22Rv1 (cell line): ENCODE measurements at regions not wholly inside any gene's neighbourhood (a gene's known extent, or its start where the extent isn't known, plus 50 kb on each side); places are given as distances from the start of the nearest gene placed in this dataset.

Experiments used
- ZFX ChIP-seq: fragments of 450-650 bp; IDR thresholded peaks from 2 replicates; pipeline ENCODE4 v1.6.1; 2017; ENCODE audit warnings: antibody characterized with exemption, borderline replicate concordance
- TF ChIP-seq, protein P1 (sequence below): fragments of 450-650 bp; IDR thresholded peaks from 2 replicates; pipeline ENCODE4 v1.5.1; 2017; ENCODE audit warnings: mild to moderate bottlenecking

DNA sequence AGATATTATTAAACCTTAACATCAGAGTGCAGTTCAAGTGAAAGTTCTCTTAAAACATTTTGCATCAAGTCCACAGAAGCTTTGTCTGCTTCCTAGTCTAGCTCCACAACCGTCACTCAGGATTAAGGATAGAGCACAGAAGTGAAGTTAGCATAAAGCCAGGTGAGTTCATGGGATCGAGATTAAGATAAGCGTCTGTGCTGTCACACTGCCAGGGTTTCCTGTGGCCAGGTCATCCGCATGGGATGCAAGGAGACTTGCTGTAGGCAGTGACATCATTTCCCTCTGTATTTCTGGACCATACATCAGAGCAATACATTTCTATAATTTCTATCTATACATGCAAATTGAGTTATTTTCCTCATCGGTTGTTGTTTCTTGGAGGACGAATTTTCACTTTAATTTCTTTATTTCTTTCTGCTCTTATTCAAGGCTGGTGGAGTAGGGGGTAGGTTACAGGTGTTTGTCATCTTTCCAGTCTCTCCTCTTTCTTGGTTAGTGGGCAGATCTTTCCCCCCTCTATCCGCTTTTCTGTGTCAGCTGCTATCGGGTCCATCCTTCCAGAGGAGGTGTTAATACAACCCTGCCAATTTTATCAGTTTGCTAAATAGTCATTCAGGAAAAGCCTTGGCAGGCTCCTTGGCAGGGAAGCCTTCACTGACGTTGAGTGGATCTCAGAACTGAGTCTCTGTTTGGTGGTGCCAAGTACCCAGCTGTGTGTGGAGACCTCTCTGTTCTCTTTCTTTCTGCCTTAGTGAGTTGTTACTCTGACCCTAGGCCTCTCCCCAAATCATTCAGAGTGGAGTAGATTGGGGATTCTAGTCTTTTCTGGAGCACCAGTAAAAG, 307.6 kb upstream of the MAP3K7 start:
- TF ChIP-seq, protein P1, sequence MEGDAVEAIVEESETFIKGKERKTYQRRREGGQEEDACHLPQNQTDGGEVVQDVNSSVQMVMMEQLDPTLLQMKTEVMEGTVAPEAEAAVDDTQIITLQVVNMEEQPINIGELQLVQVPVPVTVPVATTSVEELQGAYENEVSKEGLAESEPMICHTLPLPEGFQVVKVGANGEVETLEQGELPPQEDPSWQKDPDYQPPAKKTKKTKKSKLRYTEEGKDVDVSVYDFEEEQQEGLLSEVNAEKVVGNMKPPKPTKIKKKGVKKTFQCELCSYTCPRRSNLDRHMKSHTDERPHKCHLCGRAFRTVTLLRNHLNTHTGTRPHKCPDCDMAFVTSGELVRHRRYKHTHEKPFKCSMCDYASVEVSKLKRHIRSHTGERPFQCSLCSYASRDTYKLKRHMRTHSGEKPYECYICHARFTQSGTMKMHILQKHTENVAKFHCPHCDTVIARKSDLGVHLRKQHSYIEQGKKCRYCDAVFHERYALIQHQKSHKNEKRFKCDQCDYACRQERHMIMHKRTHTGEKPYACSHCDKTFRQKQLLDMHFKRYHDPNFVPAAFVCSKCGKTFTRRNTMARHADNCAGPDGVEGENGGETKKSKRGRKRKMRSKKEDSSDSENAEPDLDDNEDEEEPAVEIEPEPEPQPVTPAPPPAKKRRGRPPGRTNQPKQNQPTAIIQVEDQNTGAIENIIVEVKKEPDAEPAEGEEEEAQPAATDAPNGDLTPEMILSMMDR = no peak
- TF ChIP-seq ZFX = no peak
